GM18861 (cell line): ENCODE measurements at regions not wholly inside any gene's neighbourhood (a gene's known extent, or its start where the extent isn't known, plus 50 kb on each side); places are given as distances from the start of the nearest gene placed in this dataset.
A peak's percentile ranks its signal among the peaks of the same experiment; 100 is the strongest.
"Not testable (repeated sequence)": the region's sequence is repeated elsewhere in the genome, so short reads cannot be mapped to it uniquely, and the experiment has no call there.

Experiments
- ATAC-seq: cut with Tn5 transposase; IDR thresholded peaks from one replicate; pipeline ENCODE4 v1.9.1; 2021; ENCODE audit not compliant: unreplicated experiment

DNA sequence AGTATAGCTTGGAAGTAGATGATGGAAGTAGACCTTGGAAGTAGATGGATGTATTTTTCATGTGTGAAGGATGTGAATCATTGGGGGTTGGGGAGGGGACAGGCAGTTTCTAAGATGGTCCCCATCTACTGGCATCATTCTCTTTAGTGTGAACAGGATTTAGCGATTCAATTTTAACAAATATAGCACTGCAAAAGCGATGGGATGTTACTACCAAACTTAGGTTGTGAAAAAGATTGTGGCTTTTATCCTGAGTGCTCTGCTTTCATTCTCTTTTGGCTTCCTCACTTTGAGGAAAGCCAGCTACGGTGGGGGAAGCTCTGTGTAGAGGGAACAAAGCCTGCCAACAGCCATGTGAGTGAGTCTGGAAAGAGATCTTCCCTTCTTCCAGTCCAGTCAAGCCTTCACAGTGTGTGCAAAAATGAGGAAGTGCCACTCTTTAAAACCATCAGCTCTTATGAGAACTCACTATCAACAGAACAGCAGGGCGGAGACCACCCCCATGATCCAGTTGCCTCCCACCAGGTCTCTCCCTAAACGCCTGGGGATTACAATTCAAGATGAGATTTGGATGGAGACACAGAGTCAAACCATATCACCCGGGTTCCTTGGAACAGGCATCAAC lies 441.4 kb downstream of the SH3GL2 start:
- ATAC-seq = no peak

DNA sequence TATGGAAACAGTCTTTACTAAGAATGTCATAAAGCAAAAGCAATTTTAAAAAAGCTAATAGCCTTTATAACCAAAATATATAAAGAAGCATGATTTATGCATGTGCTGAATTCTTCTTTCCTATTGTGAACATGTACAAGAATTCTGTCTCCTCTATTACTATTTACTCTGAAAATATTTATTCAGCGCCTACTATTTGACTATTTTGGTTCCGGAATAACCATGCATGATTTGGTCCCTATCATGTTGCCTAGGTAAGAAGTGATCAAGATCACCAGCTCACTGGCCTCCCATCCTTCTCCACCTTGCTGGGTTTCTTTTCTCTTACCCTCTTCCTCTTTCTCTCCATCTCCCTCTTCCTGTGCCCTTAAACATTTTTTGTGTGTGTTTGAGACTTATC lies 443.8 kb downstream of the SH3GL2 start:
- no peak for ATAC-seq

DNA sequence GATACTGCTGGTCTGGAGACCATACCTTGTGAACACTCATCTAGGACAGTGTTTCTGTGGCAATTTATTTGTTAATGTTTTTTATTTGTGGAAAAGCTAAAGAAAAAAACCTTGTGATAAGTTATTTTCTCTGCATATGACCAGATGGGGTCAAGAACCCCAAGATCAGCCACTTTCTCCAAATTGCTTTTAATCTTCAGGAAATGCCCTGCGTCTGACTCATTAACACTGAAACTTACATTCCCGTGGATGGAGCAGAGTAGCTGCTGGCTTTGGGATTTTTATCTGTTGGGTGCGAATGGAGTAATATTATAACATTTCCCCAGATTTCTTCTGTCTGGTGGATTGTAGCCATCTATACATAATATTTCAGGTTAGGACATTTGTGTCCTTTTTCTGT lies 444.5 kb downstream of the SH3GL2 start:
- no peak for ATAC-seq

DNA sequence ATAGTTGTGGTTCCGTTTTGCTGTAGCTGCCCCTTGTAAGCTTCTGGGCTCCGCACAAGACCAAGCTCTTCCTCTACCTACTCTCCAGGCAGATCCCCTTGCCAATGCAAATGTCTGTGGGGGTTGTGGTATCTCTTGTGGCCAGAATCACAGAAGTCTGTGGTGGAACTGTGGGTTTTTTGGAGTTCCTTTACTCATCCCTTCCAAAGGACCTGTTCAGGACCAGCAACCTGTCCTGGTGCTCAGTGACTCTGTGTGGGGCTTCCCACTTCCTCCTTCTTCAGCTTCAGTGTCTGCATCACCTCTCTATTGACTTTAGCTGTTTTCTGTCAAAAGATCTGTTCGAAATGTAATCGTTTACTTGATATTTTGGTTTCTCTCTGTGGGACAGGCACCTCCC lies 441.3 kb upstream of the ADAMTSL1 start:
- no peak for ATAC-seq

DNA sequence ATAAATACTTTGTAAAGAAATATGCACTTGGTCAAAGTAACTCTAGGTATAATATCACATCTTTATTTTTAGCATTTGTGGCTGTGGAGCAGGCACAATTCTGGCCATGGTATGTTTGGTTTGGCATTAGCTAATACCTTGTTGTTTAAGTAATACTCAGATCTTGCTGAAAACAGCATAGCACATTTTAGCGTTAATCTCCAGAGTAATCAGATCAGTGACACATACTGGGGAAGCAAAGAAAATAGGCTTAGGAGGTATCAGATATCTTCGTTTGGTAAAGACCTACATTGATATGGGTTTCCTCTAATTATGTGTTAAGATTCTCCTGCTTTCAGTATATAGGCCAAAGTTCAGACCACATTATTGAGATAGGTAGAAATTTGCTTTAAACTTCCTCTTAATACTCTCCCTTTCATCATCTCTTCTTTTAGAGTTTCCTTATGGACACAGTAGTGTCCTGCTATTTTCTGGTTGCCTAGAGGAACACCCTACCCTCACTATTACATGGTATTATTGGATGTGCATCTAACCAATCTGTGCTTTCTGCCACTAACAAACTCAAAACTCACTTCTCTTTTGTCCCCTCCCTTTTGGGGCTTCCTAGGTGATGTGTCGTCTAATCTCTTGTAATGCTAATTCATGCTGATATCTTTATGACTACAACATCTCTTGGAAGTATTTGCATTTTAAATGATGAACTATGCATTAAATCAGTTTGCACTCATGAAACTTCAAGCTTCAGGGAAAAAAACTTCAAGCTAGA lies 437.3 kb upstream of the ADAMTSL1 start:
- ATAC-seq = no peak

DNA sequence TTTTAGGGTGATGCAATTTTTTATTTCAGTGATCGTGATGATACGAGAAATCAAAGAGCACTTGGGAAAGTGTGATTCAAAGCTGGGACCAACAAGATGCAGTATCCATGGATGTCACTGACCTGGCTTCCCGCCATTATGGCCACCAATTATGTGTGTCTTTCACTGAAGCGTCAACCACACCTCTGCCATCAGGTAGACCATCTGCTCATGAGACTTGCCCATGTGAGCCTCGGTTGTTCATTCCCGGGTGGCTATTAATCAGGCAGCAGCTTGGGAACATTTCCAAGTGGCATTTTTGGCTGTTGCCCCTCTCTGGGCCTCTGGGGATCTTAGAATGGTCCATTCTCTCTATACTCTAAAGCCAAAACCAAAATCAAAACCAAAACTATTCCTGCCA lies 436.0 kb upstream of the ADAMTSL1 start:
- no peak for ATAC-seq

DNA sequence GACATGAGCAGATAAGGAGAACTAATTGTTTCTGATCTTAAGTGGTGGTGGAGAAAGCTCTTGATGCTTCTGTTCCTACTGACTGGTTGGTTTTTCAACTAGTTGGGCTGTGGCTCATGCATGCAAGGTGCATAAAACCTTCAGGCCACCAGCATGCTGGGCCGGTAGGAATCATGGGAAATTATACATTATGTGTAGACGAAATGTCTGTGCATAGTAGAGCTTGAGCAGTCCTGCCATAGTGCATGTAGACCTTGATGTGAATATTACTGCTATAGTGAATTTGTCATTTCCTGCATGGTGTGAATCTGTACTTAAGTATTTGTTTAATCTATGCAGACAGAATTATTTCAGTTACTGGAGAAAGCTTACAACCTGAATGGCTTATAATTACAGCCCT lies 433.6 kb upstream of the ADAMTSL1 start:
- ATAC-seq = no peak

DNA sequence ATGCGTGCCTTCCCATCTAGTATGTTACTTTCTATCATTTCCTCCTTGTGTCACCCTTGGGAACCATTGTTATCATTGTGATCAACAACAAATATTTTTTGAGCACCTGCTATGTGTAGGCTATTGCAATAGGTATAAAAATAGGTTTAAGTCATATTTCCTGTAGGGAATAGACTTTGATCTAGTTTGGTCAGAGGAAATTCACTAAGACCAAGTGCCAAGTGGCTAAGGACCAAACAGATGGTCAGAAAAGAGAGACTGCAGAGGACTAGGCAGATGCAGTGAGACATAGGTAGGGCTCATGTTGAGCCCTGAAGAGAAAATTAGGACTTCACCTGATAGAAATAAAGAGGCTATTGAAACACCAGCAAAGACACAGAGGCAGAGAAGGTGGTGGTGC lies 430.0 kb upstream of the ADAMTSL1 start:
- no peak for ATAC-seq

DNA sequence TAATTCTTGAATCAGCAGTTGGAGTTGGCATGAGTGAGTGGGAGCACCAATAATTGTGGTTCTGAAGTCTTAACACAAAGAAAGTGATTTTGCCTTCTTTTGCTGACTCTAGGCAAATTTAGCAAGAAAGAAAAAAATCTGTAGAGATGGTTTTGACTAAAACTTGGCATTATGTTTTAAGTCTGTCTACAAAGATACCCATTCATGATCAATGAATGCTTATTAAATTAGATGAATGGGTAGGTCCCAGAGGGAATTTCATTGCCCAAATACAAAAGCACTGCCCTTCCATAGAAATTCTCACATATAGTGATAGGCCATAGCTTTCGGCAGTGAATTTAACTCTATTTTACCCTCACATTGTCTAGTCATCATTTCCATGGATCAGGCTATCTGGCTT lies 428.6 kb upstream of the ADAMTSL1 start:
- ATAC-seq = no peak

DNA sequence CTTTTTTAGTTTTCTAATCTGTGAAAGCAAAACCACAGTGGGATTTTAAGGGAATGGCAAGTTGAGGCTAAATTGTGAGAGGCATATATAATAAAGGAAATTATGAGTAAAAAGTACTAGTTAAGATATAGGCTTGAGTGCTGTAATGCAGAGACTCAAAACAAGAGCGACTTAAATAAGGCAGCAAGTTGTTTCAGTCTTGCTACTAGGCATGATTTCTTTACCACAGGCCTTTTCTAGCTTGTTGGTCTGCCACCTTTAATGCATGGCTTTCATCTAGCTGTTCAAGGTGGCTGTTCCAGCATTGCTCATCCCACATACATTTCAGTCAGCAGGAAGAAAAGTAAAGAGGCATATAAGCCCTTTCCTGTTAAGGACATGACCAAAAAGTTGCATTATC lies 427.9 kb upstream of the ADAMTSL1 start:
- ATAC-seq = no peak

DNA sequence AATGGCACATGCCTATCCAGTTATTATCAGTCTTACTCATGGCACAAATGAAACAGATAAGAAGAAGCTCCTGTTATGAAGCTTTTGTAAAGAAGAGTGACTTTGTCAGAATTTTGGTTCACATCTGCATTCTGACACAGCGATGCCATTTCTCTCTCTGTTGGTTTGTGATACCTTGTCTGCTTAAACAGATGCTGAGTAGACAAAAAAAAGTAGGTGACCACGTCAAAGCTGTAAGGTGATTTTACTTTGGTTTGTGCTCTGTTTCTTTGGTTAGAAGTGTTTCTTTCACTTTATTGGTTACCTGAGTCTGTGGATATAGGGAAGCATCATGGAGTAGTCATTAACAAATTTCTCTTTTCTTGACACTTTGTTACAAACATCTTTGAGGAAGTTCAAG lies 422.3 kb upstream of the ADAMTSL1 start:
- no peak for ATAC-seq

DNA sequence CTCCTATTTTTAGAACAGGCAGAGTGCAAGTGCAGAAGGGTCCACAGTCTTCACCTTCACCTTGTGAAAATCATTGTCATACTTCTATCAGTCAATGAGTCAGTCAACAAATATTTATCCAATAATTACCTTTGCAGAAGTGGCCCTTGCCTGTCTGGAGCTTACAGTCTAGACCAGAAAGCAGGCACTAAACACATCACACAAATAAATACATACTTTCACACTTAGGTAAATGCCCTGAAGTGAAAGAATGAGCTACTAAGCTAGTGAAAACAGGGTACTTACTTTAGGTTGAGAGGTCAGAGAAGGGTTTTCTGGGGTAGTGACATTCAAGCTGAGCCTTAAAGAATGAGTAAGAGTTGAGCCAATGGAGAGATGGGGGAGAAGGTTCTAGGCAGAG lies 421.9 kb upstream of the ADAMTSL1 start:
- ATAC-seq = no peak

DNA sequence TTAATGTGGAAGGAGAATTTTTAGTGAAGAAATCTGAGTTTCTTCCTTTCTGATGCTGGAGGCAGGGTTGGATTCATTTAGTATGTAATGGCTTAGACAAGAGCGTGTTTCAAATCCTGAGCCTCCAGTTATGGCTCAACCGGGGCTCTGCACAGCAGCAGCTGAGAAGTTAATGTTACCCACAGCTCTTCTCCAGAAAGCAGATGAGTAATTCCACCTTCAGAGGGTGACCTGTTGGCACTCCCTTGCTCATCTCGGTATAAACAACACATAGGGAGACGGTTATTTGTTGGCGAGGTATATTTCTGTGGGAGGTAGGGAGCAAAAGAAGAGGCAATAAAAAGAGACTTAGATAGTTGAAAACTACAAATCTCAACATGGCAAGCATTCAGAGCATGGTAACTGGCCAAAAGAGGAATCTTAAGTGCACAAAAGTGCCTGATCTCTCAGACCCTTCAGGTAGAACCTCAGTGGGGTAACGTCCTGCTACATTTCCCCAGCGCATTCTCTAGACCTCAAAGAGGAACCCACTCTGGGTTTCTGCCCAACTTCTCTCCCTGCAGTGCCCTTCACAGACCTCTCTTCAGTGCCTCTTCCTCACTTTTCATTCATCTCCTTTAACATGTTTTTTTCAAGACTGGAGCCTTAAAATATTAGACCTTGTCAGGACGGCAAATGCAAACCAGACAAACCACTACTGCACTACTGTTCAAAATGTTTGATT lies 417.5 kb upstream of the ADAMTSL1 start:
- peak; percentile 5 for ATAC-seq

DNA sequence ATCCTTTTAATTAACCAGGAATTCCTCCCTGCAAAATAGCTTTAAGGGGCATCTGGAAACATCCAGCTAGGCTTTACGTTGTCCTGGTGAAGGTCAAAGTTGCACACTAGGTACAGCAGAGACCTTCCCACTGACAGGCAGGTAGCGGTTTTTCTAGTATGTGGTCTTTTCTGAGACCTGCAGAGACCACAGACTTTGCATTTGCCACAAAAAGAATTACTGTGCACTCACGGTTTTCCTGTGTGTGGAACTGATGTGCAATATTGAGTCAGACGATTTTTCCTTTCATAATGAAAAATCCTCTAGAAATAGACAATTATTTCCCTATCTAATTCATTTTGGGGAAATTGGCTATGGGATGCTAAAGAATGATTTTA lies 417.0 kb upstream of the ADAMTSL1 start:
- ATAC-seq = peak; percentile 97

DNA sequence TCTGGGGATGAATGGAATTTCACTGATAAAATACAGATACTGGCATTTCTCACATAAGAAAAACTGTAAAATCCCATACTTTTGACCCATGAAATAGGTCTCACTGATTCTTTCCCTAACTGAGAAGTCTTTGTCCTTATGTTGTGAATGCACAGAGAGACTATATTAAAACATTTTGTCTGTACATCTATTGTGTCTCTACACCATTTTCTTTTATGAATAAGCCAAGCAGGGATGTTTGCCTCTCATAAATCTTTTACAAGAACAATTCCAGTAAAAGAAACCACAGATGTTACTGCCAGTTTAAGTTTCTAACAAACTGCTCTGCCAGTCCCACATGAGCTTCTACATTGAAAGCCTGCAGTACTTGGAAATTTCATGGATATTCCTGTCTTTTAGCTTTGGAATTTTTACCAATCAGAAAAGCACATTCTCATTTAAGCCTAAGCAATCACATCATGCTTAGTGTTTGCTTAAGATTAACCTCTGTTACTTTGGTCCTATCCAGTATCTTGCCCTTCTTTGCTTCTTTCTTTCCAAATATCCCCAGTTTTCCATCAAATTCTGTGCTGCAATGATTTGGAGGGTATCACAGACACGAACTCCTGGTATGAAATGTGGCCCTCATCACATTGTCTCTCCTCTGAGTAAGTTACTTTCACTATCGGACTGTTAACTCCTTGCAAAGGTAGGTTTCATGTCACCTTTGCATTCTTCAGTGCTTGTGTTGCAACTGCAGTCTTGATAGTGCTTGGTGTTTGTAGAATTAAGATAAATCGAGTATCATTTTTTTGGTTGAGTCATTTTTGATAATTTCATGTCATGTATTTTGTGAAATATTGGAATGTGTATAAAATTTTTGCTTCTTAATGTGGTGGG lies 415.1 kb upstream of the ADAMTSL1 start:
- ATAC-seq = no peak

DNA sequence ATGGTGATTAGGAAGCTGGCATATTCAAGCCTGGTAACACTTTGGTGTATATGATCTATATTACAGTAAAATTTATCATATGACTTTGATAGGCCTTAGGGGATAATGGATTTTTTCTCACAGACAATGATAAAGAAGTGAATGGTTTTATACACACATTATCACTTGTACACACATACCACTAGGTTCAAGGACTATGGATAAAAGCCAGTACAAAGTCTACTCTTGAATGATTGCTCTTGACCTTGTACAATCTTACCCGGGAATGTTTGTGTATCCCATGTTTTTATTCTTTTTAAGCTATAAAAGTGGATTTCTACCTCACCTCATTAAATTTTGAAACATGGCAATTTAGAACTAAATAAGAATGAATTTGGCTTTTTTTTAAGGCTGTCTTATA lies 414.5 kb upstream of the ADAMTSL1 start:
- ATAC-seq = no peak

DNA sequence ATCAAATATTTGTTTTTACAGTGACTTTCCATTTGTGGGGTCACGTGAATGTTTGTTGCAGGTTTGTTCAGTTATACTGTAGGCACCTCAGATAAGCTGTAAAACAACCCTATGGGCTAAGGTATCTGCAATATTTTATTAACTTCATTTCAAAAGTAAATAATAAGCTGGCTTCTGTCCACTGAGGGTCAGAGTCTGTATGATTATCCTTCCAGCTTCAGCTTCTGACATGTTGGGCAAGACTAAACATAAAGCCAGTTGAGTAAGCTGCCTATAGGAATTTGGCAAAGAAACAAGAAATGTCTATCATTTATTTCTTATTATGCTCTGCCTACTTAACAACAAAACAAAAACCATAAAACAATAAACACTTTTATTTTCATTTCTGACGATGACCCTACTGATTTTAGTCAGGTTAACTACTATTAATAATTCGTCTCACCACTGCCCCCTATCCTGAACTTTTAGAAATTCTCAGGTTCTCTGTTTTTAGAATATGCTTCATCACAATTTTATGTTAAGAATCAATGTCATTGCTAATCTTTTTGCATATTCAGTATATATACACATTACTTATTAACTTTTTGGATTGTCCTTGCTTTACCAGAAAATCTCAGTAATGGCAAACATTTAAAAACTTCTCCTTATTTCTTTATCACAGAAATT lies 413.6 kb upstream of the ADAMTSL1 start:
- no peak for ATAC-seq

DNA sequence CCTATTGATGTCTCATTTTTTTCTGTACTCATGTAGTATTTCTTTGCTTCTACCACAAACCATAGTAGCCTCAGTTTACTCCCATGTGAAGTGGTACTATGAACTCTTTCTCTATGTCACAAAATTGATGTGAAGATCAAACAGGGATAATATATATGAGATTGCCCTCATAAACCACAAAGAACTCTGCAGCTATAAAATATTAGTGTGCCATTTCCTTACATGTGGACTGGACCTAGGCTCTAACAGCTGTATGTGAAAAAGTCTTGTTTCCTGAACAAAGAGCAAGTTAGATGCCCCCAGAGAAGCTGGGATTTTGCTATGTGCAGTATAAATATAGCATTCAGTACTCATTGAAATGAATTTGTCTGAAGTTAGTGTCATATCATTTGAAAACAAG lies 412.6 kb upstream of the ADAMTSL1 start:
- ATAC-seq = no peak

DNA sequence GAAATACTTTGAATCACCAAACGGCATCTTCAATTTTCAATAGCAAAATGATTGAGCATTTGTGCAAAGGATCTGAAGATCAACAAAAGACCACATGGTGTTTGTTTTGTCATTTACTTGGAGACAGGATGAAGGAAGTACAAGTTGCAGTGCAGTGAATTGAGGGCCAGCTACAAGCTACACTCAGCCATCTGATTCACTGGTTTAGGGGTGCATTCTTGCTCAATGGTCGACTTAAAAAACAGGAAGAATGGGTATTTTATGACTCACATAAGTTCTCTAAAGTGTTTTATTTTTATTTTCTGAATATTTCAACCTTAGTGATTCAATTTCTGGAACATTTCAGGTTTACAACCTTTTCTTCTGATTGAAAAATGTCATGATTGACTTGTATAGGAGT lies 412.1 kb upstream of the ADAMTSL1 start:
- no peak for ATAC-seq

DNA sequence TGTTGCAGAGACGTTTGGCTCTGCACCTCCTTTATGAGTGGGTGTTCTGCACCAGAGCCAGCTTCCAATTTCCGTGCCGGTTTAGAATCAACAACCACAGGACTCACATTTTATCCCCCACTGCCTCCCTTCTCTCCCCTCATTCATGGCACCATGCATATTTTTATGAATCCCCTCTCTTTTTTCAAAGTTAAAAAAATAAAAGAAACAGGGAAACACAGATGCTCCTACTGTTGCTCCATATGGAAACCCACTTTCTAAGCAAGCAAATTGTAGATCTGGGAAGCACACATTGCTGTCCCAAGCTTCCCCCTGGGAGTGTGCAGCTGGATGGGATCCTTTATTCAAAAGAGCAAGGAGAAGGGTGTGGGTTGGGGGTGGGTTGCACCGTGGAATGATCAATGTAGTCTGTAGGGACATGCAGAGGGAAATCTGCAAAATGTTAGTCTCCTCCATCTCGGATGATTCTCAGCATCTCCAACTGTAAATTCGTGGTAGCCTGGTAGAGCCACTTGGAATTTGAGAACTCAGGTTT lies 410.0 kb upstream of the ADAMTSL1 start:
- no peak for ATAC-seq

DNA sequence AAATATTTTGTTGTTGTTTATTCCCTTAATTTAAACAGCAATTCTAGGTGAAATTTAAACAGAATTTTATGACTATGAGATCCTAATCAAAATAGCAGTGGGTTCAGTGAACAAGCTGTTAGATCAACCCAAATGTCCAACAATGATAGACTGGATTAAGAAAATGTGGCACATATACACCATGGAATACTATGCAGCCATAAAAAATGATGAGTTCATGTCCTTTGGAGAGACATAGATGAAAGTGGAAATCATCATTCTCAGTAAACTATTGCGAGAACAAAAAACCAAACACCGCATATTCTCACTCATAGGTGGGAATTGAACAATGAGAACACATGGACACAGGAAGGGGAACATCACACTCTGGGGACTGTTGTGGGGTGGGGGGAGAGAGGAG lies 407.3 kb upstream of the ADAMTSL1 start:
- not testable (repeated sequence) for ATAC-seq
